ENCODE measurements at regions not wholly inside any gene's neighbourhood (a gene's known extent, or its start where the extent isn't known, plus 50 kb on each side); places are given as distances from the start of the nearest gene placed in this dataset.

GRCh38 chr2:48175254-48175653 is 139.2 kb upstream of the FOXN2 start:
- intact Hi-C loops (cut with DNase I; ENCODE audit: low total_unique reads) (no loop called here), in situ Hi-C loops (cut with MboI; ENCODE audit: low sequenced_read_pairs in 4 of 4) (no loop called here)
- TF ChIP-seq, protein P1, sequence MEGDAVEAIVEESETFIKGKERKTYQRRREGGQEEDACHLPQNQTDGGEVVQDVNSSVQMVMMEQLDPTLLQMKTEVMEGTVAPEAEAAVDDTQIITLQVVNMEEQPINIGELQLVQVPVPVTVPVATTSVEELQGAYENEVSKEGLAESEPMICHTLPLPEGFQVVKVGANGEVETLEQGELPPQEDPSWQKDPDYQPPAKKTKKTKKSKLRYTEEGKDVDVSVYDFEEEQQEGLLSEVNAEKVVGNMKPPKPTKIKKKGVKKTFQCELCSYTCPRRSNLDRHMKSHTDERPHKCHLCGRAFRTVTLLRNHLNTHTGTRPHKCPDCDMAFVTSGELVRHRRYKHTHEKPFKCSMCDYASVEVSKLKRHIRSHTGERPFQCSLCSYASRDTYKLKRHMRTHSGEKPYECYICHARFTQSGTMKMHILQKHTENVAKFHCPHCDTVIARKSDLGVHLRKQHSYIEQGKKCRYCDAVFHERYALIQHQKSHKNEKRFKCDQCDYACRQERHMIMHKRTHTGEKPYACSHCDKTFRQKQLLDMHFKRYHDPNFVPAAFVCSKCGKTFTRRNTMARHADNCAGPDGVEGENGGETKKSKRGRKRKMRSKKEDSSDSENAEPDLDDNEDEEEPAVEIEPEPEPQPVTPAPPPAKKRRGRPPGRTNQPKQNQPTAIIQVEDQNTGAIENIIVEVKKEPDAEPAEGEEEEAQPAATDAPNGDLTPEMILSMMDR (IDR thresholded peaks at IDR 0.05 in 4 of 5, conservative IDR thresholded peaks at IDR 0.05 in 1 of 5) = no peak
- no peak for TF ChIP-seq POLR2A (IDR thresholded peaks at IDR 0.05)
- Histone ChIP-seq H3K36me3 (no peaks in the 10 kb centered on the region), H3K4me3 (no peak overlapping the region), H3K27ac (no peak overlapping the region), H3K27me3 (no peaks in the 10 kb centered on the region), H3K4me1 (no peaks in the 10 kb centered on the region), H3K9me3 (no peaks in the 10 kb centered on the region)
- DNase-seq = no peak
- no peak for ATAC-seq

- no peaks in the 10 kb centered on the region for H3K4me1 ChIP-seq
- intact Hi-C loops (cut with DNase I; ENCODE audit: low total_unique reads) = no loop called here
- ATAC-seq (no peak), DNase-seq (no peak)
- H3K4me3 ChIP-seq = no peak overlapping the region
- no peaks in the 10 kb centered on the region for H3K27me3 ChIP-seq
- H3K27ac ChIP-seq = no peak overlapping the region
- no peaks in the 10 kb centered on the region for H3K9me3 ChIP-seq
- H3K36me3 ChIP-seq = no peaks in the 10 kb centered on the region
- in situ Hi-C loops (cut with MboI; ENCODE audit: low sequenced_read_pairs in 4 of 4) = no loop called here
- TF ChIP-seq POLR2A (IDR thresholded peaks at IDR 0.05) = no peak
- TF ChIP-seq, protein P1 (IDR thresholded peaks at IDR 0.05 in 4 of 5, conservative IDR thresholded peaks at IDR 0.05 in 1 of 5) = no peak
Observed at GRCh38 chr2:48175656-48176055, 138.8 kb upstream of the FOXN2 start.

DNA sequence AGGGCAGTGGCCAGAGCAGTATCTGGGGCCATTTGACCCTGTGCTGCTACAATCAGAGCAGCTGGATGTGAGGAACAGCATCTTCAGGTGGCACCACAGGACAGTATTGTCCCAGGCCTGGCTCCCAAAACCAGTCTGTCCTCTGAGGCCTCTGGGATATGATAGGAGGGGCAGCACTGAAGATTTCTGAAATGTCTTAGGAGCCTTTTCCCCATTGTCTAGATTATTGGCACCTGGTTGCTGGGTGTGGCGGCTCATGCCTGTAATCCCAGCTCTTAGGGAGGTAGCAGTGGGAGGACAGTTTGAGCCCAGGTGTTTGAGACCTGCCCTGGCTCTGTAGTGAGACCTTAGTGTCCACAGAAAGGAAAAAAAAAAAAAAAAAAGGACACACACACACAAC is 137.6 kb upstream of the FOXN2 start:
- Histone ChIP-seq H3K4me1 (no peaks in the 10 kb centered on the region), H3K36me3 (no peaks in the 10 kb centered on the region), H3K9me3 (no peaks in the 10 kb centered on the region), H3K27ac (no peak overlapping the region), H3K27me3 (no peaks in the 10 kb centered on the region), H3K4me3 (no peak overlapping the region)
- no peak for DNase-seq
- in situ Hi-C loops (cut with MboI; ENCODE audit: low sequenced_read_pairs in 4 of 4) = no loop called here
- intact Hi-C loops (cut with DNase I; ENCODE audit: low total_unique reads) = no loop called here
- no peak for TF ChIP-seq POLR2A (IDR thresholded peaks at IDR 0.05)
- TF ChIP-seq, protein P1 (IDR thresholded peaks at IDR 0.05 in 4 of 5, conservative IDR thresholded peaks at IDR 0.05 in 1 of 5) = no peak
- no peak for ATAC-seq

DNA sequence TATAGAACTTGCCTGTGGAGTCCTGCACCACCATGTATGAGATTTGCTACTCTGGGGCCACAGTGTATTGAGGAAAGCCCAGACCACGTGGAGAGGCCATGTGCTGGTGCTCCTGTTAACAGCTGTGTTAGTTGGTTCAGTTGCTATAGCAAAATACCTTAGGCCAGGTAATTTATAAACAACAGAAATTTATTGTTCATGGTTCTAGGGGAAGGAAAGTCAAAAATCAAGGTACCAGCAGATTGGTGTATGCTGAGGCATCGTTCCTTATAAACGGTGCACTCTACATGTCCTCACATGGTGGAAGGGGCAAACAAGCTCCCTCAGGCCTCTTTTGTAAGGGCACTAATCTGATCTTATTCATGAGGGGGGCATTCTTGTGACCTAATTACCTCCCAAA is 135.9 kb upstream of the FOXN2 start:
- in situ Hi-C loops (cut with MboI; ENCODE audit: low sequenced_read_pairs in 4 of 4) = no loop called here
- Histone ChIP-seq H3K27me3 (no peaks in the 10 kb centered on the region), H3K4me3 (no peak overlapping the region), H3K9me3 (no peaks in the 10 kb centered on the region), H3K36me3 (no peaks in the 10 kb centered on the region), H3K4me1 (no peaks in the 10 kb centered on the region), H3K27ac (no peak overlapping the region)
- intact Hi-C loops (cut with DNase I; ENCODE audit: low total_unique reads) = no loop called here
- DNase-seq (no peak), ATAC-seq (no peak)
- no peak for TF ChIP-seq POLR2A (IDR thresholded peaks at IDR 0.05)
- TF ChIP-seq, protein P1 (IDR thresholded peaks at IDR 0.05 in 4 of 5, conservative IDR thresholded peaks at IDR 0.05 in 1 of 5) = no peak

DNA sequence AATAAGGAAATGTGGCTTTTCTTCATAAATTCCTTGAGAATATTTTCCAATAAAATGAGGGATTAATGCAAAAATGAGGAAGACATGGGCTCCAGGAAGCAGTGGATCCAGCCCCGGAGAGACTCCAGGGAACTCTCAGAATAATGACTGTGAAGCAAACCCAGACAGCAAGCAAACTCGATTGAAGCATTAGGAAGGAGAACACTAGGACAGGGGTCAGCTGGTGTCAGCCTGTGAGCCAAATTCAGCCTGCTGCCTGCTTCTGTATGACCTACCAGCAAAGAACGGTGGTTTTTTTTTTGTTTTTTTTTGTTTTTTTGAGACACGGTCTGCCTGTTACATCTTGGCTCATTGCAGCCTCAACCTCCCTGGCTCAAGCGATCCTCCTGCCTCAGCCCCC is 133.9 kb upstream of the FOXN2 start:
- Histone ChIP-seq H3K27me3 (no peaks in the 10 kb centered on the region), H3K4me3 (no peak overlapping the region), H3K36me3 (no peaks in the 10 kb centered on the region), H3K4me1 (no peaks in the 10 kb centered on the region), H3K27ac (no peak overlapping the region), H3K9me3 (no peaks in the 10 kb centered on the region)
- intact Hi-C loops (cut with DNase I; ENCODE audit: low total_unique reads) (no loop called here), in situ Hi-C loops (cut with MboI; ENCODE audit: low sequenced_read_pairs in 4 of 4) (no loop called here)
- DNase-seq (no peak), ATAC-seq (no peak)
- TF ChIP-seq POLR2A (IDR thresholded peaks at IDR 0.05) = no peak
- TF ChIP-seq, protein P1 (IDR thresholded peaks at IDR 0.05 in 4 of 5, conservative IDR thresholded peaks at IDR 0.05 in 1 of 5) = no peak
